HG02943 (cell line): ENCODE measurements at regions not wholly inside any gene's neighbourhood (a gene's known extent, or its start where the extent isn't known, plus 50 kb on each side); places are given as distances from the start of the nearest gene placed in this dataset.

Source experiments
- ATAC-seq: cut with Tn5 transposase; IDR thresholded peaks from one replicate; pipeline ENCODE4 v1.9.1; 2021; ENCODE audit warnings: mild to moderate bottlenecking, low read depth, moderate library complexity; ENCODE audit not compliant: unreplicated experiment

GRCh38 chr5:68352166-68352565 lies 136.6 kb downstream of the PIK3R1 start:
- ATAC-seq, result no peak

- ATAC-seq, result no peak
Observed at GRCh38 chr5:68353605-68354004, 138.0 kb downstream of the PIK3R1 start.

- no peak for ATAC-seq
Observed at GRCh38 chr5:68354315-68354714, 138.8 kb downstream of the PIK3R1 start.

- ATAC-seq, result no peak
Observed at GRCh38 chr5:68356216-68356615, 140.7 kb downstream of the PIK3R1 start.

GRCh38 chr5:68356623-68357022 lies 141.1 kb downstream of the PIK3R1 start:
- ATAC-seq, result no peak

GRCh38 chr5:68359699-68360098 lies 144.1 kb downstream of the PIK3R1 start:
- no peak for ATAC-seq

- ATAC-seq, result no peak
Observed at GRCh38 chr5:68362331-68362730, 146.8 kb downstream of the PIK3R1 start.

- ATAC-seq, result no peak
Observed at GRCh38 chr5:68365889-68366288, 150.3 kb downstream of the PIK3R1 start.

GRCh38 chr5:68367287-68367686 lies 151.7 kb downstream of the PIK3R1 start:
- ATAC-seq, result no peak

GRCh38 chr5:68367717-68368116 lies 152.2 kb downstream of the PIK3R1 start:
- ATAC-seq, result no peak

GRCh38 chr5:68368311-68369022 lies 152.9 kb downstream of the PIK3R1 start:
- no peak for ATAC-seq

- no peak for ATAC-seq
Observed at GRCh38 chr5:68369023-68369359, 153.4 kb downstream of the PIK3R1 start.

GRCh38 chr5:68369457-68370125 lies 154.0 kb downstream of the PIK3R1 start:
- no peak for ATAC-seq

GRCh38 chr5:68370196-68370595 lies 154.6 kb downstream of the PIK3R1 start:
- ATAC-seq, result no peak

GRCh38 chr5:68371607-68372006 lies 156.1 kb downstream of the PIK3R1 start:
- ATAC-seq, result no peak

GRCh38 chr5:68372161-68372560 lies 156.6 kb downstream of the PIK3R1 start:
- ATAC-seq, result no peak

- no peak for ATAC-seq
Observed at GRCh38 chr5:68373050-68373449, 157.5 kb downstream of the PIK3R1 start.

GRCh38 chr5:68374796-68375518 lies 159.4 kb downstream of the PIK3R1 start:
- ATAC-seq, result no peak

GRCh38 chr5:68375540-68375939 lies 160.0 kb downstream of the PIK3R1 start:
- ATAC-seq, result no peak

GRCh38 chr5:68376935-68377334 lies 161.4 kb downstream of the PIK3R1 start:
- ATAC-seq, result no peak

- no peak for ATAC-seq
Observed at GRCh38 chr5:68377733-68378132, 162.2 kb downstream of the PIK3R1 start.
